ENCODE measurements at regions not wholly inside any gene's neighbourhood (a gene's known extent, or its start where the extent isn't known, plus 50 kb on each side); places are given as distances from the start of the nearest gene placed in this dataset.
"Not testable (repeated sequence)": the region's sequence is repeated elsewhere in the genome, so short reads cannot be mapped to it uniquely, and the experiment has no call there.

- no peaks in the 10 kb centered on the region for H3K27me3 ChIP-seq
- 60 to 63% methylated on average over 4 of the region's 4 CpGs for WGBS, 2 donors
- H3K27ac ChIP-seq, result no peak overlapping the region
- no peaks in the 10 kb centered on the region for H3K9me3 ChIP-seq
- H3K4me3 ChIP-seq, result no peak overlapping the region
- H3K36me3 ChIP-seq, result no peaks in the 10 kb centered on the region
- H3K4me1 ChIP-seq, result no peaks in the 10 kb centered on the region
- DNase-seq (no peak), ATAC-seq (ENCODE audit: low FRiP score in 2 of 2) (peak in 1 of 2 donors; percentile 40)
- no peak for TF ChIP-seq EP300 (IDR thresholded peaks at IDR 0.05)
- TF ChIP-seq POLR2A (IDR thresholded peaks at IDR 0.05), result no peak
- TF ChIP-seq CTCF (IDR thresholded peaks at IDR 0.05), result no peak
- TF ChIP-seq POLR2AphosphoS5 (IDR thresholded peaks at IDR 0.05), result no peak
Observed at GRCh38 chr22:41038732-41039131, 53.7 kb upstream of the EP300 start.

- ATAC-seq (ENCODE audit: low FRiP score in 2 of 2); H3K4me1 ChIP-seq; H3K4me3 ChIP-seq; H3K36me3 ChIP-seq; DNase-seq; H3K27me3 ChIP-seq; H3K9me3 ChIP-seq; H3K27ac ChIP-seq: not testable (repeated sequence)
- 87 to 93% methylated on average over 9 of the region's 9 CpGs for WGBS, 2 donors
Observed at GRCh38 chr22:41039641-41040040, 52.8 kb upstream of the EP300 start.

GRCh38 chr22:41040483-41040882, 51.9 kb upstream of the EP300 start:
- DNase-seq, result no peak
- 54 to 55% methylated on average over 1 of the region's 1 CpG for WGBS, 2 donors

GRCh38 chr22:41041532-41041931, 50.9 kb upstream of the EP300 start:
- DNase-seq (no peak), ATAC-seq (ENCODE audit: low FRiP score in 2 of 2) (no peak)
- Histone ChIP-seq H3K36me3 (no peaks in the 10 kb centered on the region), H3K4me3 (no peak overlapping the region), H3K27me3 (no peaks in the 10 kb centered on the region), H3K4me1 (no peaks in the 10 kb centered on the region), H3K27ac (no peak overlapping the region), H3K9me3 (no peaks in the 10 kb centered on the region)
- 90 to 95% methylated on average over 5 of the region's 5 CpGs for WGBS, 2 donors
- TF ChIP-seq POLR2A (IDR thresholded peaks at IDR 0.05), result no peak
- no peak for TF ChIP-seq EP300 (IDR thresholded peaks at IDR 0.05)
- TF ChIP-seq POLR2AphosphoS5 (IDR thresholded peaks at IDR 0.05), result no peak
- no peak for TF ChIP-seq CTCF (IDR thresholded peaks at IDR 0.05)

More at GRCh38 chr22:41040483-41040882, 51.9 kb upstream of the EP300 start:
- no peak for ATAC-seq (ENCODE audit: low FRiP score in 2 of 2)
- Histone ChIP-seq H3K27me3 (no peaks in the 10 kb centered on the region), H3K9me3 (no peaks in the 10 kb centered on the region), H3K36me3 (no peaks in the 10 kb centered on the region), H3K4me3 (no peak overlapping the region), H3K27ac (no peak overlapping the region), H3K4me1 (no peaks in the 10 kb centered on the region)
- no peak for TF ChIP-seq POLR2A (IDR thresholded peaks at IDR 0.05)
- TF ChIP-seq POLR2AphosphoS5 (IDR thresholded peaks at IDR 0.05), result no peak
- TF ChIP-seq EP300 (IDR thresholded peaks at IDR 0.05), result no peak
- TF ChIP-seq CTCF (IDR thresholded peaks at IDR 0.05), result no peak
